ENCODE measurements at regions not wholly inside any gene's neighbourhood (a gene's known extent, or its start where the extent isn't known, plus 50 kb on each side); places are given as distances from the start of the nearest gene placed in this dataset.

DNA sequence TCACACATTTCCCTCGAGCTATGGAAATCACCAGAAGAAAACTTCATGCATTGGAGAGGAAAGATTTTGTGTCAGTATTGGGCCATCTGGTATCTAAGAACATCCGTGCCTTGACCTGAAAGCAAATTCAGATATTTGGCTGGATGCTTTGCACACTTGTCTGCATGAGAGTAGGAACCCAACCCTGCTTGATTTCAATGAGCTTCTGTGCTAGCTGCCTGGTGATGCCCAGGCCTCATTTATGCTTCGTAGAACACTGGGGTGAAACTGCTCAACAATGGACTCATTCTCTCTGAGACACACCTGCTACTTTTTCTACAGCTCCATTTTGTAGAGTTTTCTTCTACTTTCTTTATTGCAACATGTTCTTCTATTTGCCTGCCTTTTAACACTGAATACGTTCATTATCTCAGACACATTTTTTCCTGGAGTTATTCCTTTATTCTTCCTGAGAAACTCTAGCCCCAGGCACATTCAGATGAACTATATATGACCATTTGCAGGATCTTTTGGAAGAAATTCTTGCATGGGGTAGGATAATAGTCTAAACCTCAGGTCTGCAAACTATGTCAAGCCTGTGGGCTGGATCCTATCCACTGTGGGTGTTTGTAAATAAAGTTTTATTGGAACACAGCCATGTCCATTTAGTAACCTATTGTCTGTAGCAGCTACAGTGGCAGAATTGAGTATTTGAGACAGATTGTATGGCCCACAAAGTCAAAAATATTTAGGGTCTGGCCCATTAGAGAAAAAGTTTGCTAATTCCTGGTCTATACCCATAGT lies 83.8 kb upstream of the CLCN4 start:
- TF ChIP-seq, protein P1, sequence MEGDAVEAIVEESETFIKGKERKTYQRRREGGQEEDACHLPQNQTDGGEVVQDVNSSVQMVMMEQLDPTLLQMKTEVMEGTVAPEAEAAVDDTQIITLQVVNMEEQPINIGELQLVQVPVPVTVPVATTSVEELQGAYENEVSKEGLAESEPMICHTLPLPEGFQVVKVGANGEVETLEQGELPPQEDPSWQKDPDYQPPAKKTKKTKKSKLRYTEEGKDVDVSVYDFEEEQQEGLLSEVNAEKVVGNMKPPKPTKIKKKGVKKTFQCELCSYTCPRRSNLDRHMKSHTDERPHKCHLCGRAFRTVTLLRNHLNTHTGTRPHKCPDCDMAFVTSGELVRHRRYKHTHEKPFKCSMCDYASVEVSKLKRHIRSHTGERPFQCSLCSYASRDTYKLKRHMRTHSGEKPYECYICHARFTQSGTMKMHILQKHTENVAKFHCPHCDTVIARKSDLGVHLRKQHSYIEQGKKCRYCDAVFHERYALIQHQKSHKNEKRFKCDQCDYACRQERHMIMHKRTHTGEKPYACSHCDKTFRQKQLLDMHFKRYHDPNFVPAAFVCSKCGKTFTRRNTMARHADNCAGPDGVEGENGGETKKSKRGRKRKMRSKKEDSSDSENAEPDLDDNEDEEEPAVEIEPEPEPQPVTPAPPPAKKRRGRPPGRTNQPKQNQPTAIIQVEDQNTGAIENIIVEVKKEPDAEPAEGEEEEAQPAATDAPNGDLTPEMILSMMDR (conservative IDR thresholded peaks at IDR 0.05; ENCODE audit: low read depth in 2 of 2): no peak
- TF ChIP-seq EZH2phosphoT487 (IDR thresholded peaks at IDR 0.05; ENCODE audit: unreplicated experiment) (no peak), EZH2 (IDR thresholded peaks at IDR 0.05; ENCODE audit: low read depth, unreplicated experiment) (no peak), ZNF331 (CRISPR knock-in tag; IDR thresholded peaks at IDR 0.05; ENCODE audit: low read depth) (no peak), STAT1 (IDR thresholded peaks at IDR 0.05; ENCODE audit: unreplicated experiment) (no peak), POLR2AphosphoS5 (IDR thresholded peaks at IDR 0.05; ENCODE audit: low read depth) (no peak), JUNB (IDR thresholded peaks at IDR 0.05; ENCODE audit: unreplicated experiment) (no peak), CREB1 (CRISPR knock-in tag; IDR thresholded peaks at IDR 0.05; ENCODE audit: low read depth) (no peak), NANOG (IDR thresholded peaks at IDR 0.05; ENCODE audit: borderline replicate concordance) (no peak)
- TF ChIP-seq, protein P2, sequence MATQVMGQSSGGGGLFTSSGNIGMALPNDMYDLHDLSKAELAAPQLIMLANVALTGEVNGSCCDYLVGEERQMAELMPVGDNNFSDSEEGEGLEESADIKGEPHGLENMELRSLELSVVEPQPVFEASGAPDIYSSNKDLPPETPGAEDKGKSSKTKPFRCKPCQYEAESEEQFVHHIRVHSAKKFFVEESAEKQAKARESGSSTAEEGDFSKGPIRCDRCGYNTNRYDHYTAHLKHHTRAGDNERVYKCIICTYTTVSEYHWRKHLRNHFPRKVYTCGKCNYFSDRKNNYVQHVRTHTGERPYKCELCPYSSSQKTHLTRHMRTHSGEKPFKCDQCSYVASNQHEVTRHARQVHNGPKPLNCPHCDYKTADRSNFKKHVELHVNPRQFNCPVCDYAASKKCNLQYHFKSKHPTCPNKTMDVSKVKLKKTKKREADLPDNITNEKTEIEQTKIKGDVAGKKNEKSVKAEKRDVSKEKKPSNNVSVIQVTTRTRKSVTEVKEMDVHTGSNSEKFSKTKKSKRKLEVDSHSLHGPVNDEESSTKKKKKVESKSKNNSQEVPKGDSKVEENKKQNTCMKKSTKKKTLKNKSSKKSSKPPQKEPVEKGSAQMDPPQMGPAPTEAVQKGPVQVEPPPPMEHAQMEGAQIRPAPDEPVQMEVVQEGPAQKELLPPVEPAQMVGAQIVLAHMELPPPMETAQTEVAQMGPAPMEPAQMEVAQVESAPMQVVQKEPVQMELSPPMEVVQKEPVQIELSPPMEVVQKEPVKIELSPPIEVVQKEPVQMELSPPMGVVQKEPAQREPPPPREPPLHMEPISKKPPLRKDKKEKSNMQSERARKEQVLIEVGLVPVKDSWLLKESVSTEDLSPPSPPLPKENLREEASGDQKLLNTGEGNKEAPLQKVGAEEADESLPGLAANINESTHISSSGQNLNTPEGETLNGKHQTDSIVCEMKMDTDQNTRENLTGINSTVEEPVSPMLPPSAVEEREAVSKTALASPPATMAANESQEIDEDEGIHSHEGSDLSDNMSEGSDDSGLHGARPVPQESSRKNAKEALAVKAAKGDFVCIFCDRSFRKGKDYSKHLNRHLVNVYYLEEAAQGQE (IDR thresholded peaks at IDR 0.05; ENCODE audit: unreplicated experiment): no peak
- TF ChIP-seq, protein P3, sequence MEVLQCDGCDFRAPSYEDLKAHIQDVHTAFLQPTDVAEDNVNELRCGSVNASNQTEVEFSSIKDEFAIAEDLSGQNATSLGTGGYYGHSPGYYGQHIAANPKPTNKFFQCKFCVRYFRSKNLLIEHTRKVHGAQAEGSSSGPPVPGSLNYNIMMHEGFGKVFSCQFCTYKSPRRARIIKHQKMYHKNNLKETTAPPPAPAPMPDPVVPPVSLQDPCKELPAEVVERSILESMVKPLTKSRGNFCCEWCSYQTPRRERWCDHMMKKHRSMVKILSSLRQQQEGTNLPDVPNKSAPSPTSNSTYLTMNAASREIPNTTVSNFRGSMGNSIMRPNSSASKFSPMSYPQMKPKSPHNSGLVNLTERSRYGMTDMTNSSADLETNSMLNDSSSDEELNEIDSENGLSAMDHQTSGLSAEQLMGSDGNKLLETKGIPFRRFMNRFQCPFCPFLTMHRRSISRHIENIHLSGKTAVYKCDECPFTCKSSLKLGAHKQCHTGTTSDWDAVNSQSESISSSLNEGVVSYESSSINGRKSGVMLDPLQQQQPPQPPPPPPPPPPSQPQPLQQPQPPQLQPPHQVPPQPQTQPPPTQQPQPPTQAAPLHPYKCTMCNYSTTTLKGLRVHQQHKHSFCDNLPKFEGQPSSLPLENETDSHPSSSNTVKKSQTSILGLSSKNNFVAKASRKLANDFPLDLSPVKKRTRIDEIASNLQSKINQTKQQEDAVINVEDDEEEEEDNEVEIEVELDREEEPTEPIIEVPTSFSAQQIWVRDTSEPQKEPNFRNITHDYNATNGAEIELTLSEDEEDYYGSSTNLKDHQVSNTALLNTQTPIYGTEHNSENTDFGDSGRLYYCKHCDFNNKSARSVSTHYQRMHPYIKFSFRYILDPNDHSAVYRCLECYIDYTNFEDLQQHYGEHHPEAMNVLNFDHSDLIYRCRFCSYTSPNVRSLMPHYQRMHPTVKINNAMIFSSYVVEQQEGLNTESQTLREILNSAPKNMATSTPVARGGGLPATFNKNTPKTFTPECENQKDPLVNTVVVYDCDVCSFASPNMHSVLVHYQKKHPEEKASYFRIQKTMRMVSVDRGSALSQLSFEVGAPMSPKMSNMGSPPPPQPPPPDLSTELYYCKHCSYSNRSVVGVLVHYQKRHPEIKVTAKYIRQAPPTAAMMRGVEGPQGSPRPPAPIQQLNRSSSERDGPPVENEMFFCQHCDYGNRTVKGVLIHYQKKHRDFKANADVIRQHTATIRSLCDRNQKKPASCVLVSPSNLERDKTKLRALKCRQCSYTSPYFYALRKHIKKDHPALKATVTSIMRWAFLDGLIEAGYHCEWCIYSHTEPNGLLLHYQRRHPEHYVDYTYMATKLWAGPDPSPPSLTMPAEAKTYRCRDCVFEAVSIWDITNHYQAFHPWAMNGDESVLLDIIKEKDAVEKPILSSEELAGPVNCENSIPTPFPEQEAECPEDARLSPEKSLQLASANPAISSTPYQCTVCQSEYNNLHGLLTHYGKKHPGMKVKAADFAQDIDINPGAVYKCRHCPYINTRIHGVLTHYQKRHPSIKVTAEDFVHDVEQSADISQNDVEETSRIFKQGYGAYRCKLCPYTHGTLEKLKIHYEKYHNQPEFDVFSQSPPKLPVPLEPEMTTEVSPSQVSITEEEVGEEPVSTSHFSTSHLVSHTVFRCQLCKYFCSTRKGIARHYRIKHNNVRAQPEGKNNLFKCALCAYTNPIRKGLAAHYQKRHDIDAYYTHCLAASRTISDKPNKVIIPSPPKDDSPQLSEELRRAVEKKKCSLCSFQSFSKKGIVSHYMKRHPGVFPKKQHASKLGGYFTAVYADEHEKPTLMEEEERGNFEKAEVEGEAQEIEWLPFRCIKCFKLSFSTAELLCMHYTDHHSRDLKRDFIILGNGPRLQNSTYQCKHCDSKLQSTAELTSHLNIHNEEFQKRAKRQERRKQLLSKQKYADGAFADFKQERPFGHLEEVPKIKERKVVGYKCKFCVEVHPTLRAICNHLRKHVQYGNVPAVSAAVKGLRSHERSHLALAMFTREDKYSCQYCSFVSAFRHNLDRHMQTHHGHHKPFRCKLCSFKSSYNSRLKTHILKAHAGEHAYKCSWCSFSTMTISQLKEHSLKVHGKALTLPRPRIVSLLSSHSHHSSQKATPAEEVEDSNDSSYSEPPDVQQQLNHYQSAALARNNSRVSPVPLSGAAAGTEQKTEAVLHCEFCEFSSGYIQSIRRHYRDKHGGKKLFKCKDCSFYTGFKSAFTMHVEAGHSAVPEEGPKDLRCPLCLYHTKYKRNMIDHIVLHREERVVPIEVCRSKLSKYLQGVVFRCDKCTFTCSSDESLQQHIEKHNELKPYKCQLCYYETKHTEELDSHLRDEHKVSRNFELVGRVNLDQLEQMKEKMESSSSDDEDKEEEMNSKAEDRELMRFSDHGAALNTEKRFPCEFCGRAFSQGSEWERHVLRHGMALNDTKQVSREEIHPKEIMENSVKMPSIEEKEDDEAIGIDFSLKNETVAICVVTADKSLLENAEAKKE (CRISPR knock-in tag; IDR thresholded peaks at IDR 0.05): no peak
- TF ChIP-seq, protein P4, sequence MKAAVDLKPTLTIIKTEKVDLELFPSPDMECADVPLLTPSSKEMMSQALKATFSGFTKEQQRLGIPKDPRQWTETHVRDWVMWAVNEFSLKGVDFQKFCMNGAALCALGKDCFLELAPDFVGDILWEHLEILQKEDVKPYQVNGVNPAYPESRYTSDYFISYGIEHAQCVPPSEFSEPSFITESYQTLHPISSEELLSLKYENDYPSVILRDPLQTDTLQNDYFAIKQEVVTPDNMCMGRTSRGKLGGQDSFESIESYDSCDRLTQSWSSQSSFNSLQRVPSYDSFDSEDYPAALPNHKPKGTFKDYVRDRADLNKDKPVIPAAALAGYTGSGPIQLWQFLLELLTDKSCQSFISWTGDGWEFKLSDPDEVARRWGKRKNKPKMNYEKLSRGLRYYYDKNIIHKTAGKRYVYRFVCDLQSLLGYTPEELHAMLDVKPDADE (IDR thresholded peaks at IDR 0.05): no peak

All from GM23338 (cell line).